ENCODE measurements at regions not wholly inside any gene's neighbourhood (a gene's known extent, or its start where the extent isn't known, plus 50 kb on each side); places are given as distances from the start of the nearest gene placed in this dataset.

- TF ChIP-seq ARID3A (IDR thresholded peaks at IDR 0.05; ENCODE audit: low read depth, low read length) (no peak), HMGA1 (CRISPR knock-in tag; conservative IDR thresholded peaks at IDR 0.05) (no peak), TOE1 (CRISPR knock-in tag; IDR thresholded peaks at IDR 0.05) (no peak), NCOA2 (CRISPR knock-in tag; IDR thresholded peaks at IDR 0.05) (no peak), ATF4 (CRISPR knock-in tag; IDR thresholded peaks at IDR 0.05) (no peak), HNRNPK (IDR thresholded peaks at IDR 0.05; ENCODE audit: low read depth, low read length, poor library complexity, severe bottlenecking) (no peak), CBX5 (CRISPR knock-in tag; IDR thresholded peaks at IDR 0.05; ENCODE audit: borderline replicate concordance) (no peak)
Measured at GRCh38 chr4:125518281-125518680, 203.5 kb downstream of the FAT4 start (continued).

DNA sequence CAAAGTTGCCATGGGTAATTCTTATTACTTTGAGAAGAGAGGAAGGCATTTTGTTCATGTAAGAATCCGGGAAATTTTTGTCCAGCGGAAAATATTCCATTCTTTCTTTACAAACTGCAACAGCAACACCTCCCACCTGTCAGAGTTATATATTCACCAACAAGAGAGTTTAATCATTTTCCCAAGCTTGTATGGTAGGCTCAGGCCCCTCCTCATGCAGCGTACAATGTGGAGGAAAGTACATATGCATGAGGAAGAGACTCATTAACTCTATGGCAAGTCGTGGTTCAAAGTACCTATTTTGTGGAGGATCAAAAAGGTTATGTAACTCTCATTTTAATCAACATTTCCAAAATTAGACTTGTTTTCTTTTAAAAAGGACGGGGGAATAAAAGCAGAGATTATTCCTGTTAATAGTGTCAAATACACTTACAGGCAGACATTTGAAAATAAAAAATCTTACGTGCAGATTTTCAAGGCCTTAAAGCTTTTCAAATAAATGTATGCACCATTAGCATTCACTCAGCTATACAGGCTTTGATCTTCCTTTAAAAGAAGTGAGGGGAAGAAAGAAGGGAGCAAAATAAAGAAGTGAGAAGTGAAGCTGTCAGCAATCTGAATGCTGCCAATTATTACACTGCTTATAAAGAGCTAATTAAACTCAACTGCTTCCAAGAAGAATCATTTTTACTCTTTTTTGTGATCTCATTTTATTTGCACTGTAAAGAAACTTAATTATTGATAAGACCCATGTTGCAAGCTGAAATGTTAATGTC, 204.8 kb downstream of the FAT4 start:
- POLR2A ChIA-PET: no interaction called here
- Histone ChIP-seq H3K4me1 (ENCODE audit: insufficient read depth, low read length) (no peaks in the 10 kb centered on the region), H3K4me3 (replicated peaks in 1 of 3; ENCODE audit: insufficient read depth in 1 of 3, low read depth in 2 of 3, low read length in 3 of 3) (no peak overlapping the region), H3K27ac (ENCODE audit: extremely low read length, insufficient read depth, low read length) (no peak overlapping the region), H3K79me2 (ENCODE audit: insufficient read depth, low read length) (no peaks in the 10 kb centered on the region), H3K36me3 (replicated peaks in 1 of 2; ENCODE audit: control insufficient read depth in 1 of 2, insufficient read depth in 2 of 2, low read length in 2 of 2) (no peaks in the 10 kb centered on the region), H3K9me3 (ENCODE audit: low read length) (no peaks in the 10 kb centered on the region), H3K9ac (ENCODE audit: insufficient read depth, low read depth, low read length) (no peak overlapping the region), H4K20me1 (ENCODE audit: insufficient read depth, low read length) (no peaks in the 10 kb centered on the region), H3K4me2 (ENCODE audit: low read depth, low read length) (no peak overlapping the region), H2AFZ (ENCODE audit: low read length) (no peak overlapping the region), H3K27me3 (ENCODE audit: control insufficient read depth in 1 of 2, insufficient read depth in 2 of 2, low read length in 2 of 2) (no peaks in the 10 kb centered on the region)
- peak; percentile 57; the same call in 2 of the 3 replicates for ATAC-seq
- CTCF ChIA-PET (ENCODE audit: low intra/inter-chr PET ratio, low total read pairs): no interaction called here
- no peak for DNase-seq (ENCODE audit: low spot score)
- TF ChIP-seq PLRG1 (conservative IDR thresholded peaks at IDR 0.05) (no peak), ZBTB34 (CRISPR knock-in tag; IDR thresholded peaks at IDR 0.05) (no peak), ZNF256 (CRISPR knock-in tag; conservative IDR thresholded peaks at IDR 0.05) (no peak)
- intact Hi-C loops (cut with micrococcal nuclease; ENCODE audit: unreplicated experiment) (loop anchor here (10.0 kb wide), 1 partner anchor 205 kb away; the partner anchor contains the start of gene FAT4), in situ Hi-C loops (cut with HindIII; ENCODE audit: extremely low pct_ligation_motif_present, low pct_unique_long_range_greater_than_20kb) (no loop called here)
- BruUV-seq (replicated peaks): no TSS peak
- WGBS (ENCODE audit: low lambda C conversion rate): 1% methylated on average over 6 of the region's 6 CpGs
- FAIRE-seq: no peak
